ENCODE measurements at regions not wholly inside any gene's neighbourhood (a gene's known extent, or its start where the extent isn't known, plus 50 kb on each side); places are given as distances from the start of the nearest gene placed in this dataset.

GRCh38 chr5:36364473-36364872 is 62.8 kb upstream of the RANBP3L start:
- TF ChIP-seq TAF1 (IDR thresholded peaks at IDR 0.05; ENCODE audit: borderline replicate concordance, low read depth, low read length), result no peak
- TF ChIP-seq POLR2A (IDR thresholded peaks at IDR 0.05; ENCODE audit: low read depth, low read length), result no peak
- no peak for TF ChIP-seq POLR2AphosphoS5 (IDR thresholded peaks at IDR 0.05; ENCODE audit: low read depth, low read length)

Data from GM12892 (cell line).